HG03439 (cell line): ENCODE measurements at regions not wholly inside any gene's neighbourhood (a gene's known extent, or its start where the extent isn't known, plus 50 kb on each side); places are given as distances from the start of the nearest gene placed in this dataset.
"Not testable (repeated sequence)": the region's sequence is repeated elsewhere in the genome, so short reads cannot be mapped to it uniquely, and the experiment has no call there.

Experiments
- ATAC-seq: cut with Tn5 transposase; IDR thresholded peaks from one replicate; pipeline ENCODE4 v1.9.1; 2021; ENCODE audit warnings: mild to moderate bottlenecking, moderate library complexity; ENCODE audit not compliant: unreplicated experiment

DNA sequence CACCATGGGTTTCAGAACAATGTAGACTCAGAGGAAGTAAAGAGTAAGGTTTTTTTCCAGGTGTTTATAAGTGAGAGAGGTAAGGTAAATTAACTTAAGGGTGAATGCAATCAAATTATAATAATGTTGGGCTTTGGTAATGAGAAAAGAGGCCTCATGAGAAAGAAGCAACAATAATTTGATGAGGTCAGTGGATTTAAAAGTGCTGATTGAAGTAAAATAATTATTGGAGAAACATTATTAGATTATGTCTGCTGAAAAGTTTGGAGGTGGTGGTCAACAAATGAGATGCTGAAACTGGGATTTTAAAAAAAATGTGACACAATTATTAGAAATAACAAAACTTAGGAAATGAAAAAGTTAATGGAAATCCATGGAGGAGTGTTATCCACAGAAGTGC, 187.4 kb upstream of the BRINP3 start:
- no peak for ATAC-seq

DNA sequence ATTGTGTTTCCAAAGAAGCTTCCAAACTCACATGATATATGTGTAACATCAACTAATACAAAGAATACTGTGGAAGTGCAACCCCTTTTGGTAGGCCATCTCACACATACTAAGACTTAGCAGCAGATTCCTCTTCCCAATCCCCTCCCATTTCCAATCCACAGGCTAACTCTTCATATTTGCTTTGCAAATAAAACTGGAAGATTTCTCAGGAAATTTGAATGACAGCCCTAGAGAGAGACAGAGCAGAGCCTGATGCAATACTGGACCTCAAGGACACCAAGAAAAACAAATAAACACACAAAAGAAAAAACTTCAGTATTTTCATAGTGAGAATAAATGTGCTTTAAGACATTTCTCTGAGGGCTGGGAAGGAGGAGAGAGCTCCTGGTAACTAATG, 190.2 kb upstream of the BRINP3 start:
- no peak for ATAC-seq

DNA sequence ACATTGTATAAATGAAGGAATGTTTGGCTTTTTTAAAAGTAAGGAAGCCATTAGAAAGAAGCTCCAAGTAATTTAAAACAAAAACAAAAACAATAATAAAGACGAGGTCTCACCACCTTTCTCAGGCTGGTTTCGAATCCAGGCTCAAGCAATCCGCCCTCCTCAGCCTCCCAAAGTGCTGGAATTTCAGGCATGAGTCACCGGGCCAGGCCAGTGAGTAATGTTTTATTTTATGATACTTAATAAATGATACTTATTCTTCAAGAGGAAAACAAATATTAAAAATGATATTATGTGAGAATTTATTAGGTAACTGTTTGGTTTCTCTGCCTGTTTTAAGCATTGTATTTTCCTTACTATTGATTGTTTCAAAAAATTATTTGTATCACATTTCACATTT, 201.4 kb upstream of the BRINP3 start:
- no peak for ATAC-seq

DNA sequence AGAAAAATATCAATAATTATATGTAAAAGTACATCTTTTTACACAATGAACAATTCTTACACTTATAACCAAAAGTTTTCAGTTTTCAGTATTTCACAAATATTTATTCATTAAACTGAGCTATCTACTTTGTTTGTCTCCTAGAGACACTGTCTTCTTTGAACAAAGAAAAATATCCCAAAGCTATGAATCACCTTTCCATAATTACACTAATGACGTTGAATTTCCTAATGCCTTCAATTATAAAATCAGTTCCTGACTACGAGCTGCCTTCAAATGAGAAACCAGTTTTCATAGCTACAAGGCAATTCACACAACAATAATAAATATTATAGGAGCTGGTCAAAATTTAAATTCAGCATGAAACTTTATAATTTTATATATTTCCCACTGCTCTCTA, 201.8 kb upstream of the BRINP3 start:
- no peak for ATAC-seq

DNA sequence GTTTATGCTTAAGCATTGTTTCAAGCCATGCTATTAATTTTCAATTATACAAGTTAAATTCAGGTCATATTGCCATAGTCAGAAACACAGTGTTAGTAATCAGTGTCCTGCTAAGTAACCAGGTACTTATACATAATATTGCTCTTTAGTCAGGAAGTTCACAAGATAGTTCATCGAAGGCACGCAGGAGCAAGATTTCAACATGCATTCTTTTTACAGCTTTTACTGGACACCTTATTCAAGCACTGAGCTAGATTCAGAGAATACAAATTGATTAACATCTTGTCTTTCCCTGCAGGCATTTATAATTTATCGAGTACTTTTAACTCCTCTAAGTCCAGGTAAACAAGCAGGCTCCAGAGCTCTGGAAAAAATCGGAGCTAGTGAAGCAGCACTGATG, 202.3 kb upstream of the BRINP3 start:
- no peak for ATAC-seq

DNA sequence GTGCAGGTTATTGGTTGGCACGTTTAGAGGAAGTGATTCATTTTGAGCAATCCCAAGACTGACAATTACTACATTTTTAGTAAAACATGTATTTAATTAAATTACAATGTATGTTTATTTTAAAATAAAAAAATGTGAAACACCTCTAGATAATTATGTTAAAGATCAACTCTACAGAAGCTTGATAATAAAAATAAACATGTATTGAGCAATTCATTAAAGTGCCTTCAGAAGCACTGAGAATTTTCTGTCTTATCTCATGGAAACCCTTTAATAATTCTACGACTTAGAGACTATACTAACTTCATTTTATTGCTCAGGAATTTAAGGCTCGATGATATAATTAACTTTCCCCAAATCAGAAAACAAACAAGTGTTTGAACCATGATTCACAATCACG, 208.0 kb upstream of the BRINP3 start:
- no peak for ATAC-seq

DNA sequence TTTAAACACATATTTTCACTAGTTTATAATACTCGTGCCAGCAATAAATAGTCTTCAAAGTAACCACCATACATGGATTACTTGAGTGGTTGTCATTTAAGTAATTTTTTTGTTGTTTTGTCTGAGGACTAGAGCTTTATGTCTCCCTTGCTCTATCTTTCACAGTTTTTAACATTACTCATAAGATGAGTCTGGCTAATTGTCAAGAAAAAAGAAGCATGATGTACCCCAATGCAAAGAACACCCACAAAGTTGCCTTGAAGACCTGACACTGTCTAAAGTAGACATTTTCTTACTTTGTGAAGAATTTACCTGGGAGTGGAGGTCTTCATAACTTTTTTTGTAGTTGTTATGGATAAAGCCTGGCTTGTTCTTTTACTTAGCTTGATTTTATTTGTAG, 210.4 kb upstream of the BRINP3 start:
- ATAC-seq: no peak

DNA sequence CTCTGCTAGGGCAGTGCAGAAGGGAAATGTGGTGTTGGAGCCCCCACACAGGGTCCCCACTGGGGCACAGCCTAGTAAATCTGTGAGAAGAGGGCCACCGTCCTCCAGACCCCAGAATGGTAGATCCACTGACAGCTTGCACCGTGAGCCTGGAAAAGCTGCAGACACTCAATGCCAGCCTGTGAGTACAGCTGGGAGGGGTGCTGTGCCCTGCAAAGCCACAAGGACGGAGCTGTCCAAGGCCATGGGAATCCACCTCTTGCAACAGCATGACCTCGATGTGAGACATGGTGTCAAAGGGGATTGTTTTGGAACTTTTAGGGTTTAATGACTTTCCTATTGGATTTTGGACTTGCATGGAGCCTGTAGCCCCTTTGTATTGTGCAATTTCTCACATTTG, 220.8 kb upstream of the BRINP3 start:
- ATAC-seq: not testable (repeated sequence)

DNA sequence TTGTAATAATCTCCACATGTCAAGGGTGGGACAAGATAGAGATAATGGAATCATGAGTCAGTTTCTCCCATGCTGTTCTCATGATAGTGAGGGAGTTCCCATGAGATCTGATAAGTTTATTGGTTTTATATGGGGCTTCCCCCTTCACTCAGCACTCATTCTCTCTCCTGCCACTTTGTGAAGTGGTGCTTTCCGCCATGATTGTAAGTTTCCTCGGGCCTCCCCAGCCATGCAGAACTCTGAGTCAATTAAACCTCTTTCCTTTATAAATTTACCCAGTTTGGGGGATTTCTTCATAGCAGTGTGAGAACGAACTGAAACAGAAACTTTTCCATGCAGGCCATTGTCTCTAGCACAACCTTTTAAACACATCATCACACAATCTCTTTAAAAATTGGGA, 221.5 kb upstream of the BRINP3 start:
- no peak for ATAC-seq

DNA sequence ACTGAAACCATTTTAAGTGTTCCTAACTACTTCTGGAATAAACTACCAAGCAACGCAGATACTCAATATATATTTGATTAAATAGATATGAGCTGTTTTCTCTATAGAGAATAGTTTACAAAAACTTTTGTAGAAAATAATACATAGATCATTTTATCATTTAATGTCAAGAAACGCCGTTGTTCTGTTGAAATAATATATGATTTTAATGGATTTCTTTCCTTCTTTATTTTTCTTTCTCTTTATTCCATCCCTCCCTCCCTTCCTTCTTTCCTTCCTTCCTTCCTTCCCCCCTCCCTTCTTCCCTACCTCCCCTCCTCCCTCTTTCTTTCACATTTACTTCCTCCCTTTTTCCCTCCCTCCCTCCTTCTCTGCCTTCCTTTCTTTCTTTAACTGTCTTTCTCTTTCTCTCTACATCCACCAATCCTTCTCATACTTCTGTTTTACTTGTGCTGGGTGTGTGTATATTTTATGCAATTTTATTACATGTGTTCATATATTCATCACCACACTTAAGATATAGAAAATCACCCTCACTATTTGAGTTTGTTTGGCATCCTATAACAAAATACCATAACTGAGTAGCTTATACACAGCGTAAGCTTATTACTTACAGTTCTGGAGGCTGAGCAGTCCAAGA, 230.9 kb upstream of the BRINP3 start:
- ATAC-seq: no peak

DNA sequence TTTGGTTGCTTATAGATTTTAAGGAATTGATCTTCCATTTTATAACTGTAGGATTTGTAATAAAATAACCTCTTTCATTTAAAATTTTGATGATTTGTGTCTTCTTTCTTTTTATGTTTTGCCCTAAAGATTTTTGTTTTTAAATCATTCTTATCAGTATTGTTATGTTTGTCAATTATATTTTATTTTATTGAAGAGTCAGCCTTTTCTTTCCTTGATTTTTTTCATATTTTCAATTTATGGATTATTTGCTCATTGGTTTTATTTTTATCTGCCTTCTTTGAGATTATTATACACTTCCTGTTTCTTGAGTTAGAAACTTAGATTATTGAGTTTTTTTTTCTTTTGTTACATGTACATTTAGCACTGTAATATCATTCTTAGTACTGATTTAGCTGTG, 233.4 kb upstream of the BRINP3 start:
- no peak for ATAC-seq

DNA sequence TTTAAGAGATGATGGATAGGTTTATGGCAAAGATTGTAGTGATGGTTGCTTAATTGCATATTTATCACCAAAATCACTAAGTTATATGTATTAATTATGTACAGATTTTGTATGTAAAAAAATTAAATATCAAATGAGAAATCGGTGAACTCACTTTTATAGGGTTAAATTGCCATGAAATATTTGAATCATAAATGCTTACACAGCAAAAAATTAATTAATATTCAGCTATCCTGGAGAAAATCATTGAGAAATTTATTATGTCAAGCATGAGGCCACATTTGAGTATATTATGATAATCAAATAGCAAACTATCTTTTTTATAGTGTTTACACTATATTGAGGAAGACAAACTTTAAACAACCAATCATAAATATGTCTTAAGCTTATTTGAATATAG, 239.4 kb upstream of the BRINP3 start:
- ATAC-seq: no peak

DNA sequence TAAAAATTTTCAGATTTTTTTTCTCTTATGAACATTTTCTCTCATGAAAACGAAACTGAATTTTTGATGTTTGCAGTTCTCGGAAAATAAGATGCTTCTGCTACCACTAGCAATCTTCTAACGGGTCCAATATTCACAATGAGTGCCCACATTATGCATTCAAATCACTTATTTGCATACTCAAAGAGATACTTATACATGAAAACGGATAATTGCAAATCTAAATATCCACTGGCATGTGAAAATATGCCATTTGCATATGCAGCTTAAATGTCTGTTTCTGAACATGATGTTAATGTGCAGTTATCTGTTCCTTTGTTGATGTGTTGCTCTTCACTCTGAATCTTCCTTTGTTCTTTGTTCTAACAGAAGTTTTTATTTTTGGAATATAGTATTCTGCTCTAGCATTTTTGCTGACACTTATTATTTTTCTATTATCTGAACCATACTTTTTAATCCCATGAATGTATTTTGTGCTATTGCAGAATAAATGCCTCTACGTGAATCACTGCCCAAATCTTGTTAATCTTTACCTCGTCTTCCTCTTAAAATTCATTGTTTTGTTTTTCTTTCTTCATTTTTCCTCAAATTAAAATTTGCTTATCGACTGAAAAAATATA, 259.4 kb upstream of the BRINP3 start:
- ATAC-seq: no peak

DNA sequence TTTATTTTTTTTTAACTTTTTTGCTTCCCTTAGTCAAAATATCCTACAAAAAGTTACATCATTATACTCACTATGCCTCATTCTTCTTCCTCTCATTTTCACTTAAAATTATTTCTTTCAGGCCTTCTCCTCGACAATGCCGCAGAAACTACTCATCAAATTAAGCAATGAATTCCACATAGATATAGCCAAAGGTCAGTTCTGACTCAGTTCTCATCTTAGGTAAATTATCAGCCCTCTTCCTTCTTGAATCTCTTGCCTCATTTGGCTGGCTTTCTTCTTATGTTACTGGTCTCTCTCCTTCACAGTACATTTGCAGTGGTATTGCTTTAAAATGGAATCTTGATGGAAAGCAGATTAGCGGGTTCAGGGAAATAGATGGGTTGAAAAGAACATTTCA, 260.7 kb upstream of the BRINP3 start:
- ATAC-seq: no peak

DNA sequence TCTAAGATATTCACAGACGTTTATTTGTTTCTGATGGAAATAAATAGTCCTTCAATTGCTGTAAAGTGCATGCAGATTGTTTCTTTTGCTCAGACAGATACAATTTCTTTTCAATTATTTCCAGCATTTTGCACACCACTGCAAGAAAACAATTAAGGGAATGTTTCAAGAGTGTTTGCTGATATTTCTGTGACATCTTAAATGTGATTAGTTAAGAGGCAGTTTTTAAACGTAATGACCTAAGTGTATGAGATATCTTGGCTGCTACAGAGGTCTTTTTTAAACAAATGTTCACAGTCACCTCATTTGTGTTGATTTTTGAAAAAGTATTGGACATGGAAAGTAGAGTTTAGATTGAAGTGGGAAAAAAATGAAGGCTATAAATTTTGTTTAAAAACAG, 262.3 kb upstream of the BRINP3 start:
- ATAC-seq: no peak

DNA sequence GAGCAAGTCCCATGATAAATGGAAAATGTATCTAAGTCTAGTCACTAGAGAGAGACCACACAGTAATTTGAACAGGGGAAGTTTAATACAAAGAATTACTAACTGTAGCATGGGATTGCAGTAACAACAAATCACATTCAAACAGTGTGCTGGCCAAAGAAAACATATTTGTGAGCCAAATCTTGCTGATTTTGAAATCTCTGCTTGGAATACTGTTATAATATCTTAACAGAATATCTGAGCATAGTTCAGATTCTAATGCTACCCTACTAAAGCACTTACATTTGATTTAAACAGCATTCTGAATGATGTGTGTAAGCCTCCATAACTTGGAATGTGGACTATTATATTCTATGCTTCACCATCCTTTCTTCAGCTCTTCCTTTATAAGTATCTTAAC, 270.0 kb upstream of the BRINP3 start:
- no peak for ATAC-seq

DNA sequence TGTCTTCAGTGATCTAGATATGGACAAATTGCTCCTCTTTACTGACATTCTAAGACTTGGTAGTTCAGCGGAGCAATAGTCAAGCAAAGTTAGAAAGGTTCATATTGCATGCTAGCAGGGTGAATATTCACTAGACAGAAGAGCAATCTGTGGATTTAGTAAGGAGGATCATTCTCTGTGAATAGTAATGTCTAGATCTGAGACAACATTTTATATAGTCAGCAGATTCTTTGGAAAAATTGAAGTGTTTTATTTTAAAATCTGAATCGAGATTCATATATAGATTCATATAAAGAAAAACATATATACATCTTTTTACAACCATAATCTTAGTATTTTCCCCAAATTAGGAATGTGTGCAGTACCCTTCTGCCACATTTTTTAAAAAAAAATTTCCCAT, 274.5 kb upstream of the BRINP3 start:
- no peak for ATAC-seq

DNA sequence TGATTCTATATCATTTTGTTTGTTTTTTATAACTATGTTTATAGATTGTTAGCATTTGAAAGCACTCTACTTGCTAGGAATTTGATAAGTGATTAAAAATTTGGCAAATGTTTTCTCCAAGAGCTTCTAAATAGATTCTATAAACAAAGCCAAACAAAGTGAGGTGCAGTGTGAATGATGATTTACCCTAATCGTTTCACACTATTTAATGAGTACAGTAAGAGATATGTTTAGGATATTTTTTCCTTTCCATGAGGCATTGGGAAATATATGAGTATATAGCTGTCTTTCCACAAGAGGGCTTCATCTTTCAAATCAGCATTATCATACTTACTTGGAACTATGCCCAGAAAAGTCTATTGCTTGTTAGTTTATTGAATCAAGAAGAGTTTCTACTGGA, 277.0 kb upstream of the BRINP3 start:
- ATAC-seq: no peak

DNA sequence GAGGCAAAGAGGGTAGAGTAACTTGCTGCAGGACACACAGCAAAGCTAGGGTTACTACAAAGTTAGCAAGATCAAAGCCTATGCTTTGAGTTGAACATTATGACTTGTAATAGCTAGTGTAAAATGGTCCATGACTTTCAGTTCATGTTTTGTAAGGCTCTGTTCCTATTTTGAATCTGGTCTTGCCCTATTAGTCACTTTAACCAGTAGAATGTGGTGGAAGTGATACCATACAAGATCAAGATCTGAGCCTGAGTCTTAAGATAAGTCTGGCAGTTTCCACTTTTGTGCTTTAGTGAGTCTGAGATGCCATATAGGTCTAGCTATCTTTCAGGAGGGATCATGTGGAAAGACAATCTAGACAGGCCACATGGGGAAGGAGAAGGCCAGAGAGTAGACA, 282.1 kb upstream of the BRINP3 start:
- peak; percentile 60 for ATAC-seq

DNA sequence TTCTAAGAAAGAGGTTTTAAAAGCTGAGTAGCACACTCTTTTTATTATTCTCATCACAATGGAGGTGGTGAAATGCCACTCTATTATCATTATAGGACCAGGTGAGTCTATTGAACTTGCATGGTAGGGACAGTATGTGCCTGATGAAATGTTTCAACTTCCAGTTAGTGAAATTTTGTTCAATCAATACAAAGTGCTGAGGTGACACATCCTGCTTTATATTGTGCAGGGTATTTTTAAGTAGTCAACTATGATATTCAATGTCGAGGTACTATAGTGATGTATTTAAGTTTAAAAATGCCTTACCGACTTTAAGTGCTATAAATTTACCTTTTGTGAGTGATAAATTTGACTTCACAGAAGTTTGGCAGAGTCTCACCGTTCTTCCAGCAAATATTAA, 284.7 kb upstream of the BRINP3 start:
- ATAC-seq: no peak

DNA sequence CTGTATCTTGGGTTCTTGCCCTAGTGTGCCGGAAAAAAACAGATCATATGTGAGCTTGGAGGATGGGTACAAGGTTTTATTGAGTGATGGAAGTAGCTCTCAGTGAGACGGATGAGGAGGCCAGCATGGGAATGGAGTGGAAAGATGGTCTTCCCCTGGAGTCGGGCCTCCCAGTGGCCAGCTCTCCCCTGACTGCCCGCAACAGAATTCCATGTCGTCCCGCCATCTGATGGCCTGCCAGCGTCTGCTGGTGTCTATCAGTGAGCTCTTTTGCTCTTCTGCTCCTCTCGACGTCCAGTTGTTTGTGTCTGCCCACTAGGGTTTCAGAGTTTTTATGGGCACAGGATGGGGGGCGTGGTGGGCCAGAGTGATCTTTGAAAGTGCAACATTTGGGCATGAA, 315.2 kb upstream of the BRINP3 start:
- no peak for ATAC-seq

DNA sequence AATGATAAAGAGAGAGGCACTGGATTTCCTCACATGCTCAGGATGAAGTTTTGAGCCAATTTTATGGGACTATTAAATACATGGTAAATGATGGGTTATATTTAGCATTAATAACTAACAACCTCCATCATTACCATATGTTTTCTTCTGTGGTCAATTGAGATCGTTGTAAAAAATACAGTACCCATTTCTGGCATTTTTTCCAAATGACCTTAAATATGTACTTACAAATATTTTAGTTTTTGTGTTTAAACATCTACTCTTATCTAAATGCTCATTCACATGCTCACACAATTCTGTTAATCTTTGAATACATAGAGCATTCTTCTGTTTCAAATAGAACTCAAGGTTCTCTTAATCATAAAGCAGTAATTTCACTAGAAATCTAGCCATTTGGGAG, 330.0 kb upstream of the BRINP3 start:
- ATAC-seq: no peak

DNA sequence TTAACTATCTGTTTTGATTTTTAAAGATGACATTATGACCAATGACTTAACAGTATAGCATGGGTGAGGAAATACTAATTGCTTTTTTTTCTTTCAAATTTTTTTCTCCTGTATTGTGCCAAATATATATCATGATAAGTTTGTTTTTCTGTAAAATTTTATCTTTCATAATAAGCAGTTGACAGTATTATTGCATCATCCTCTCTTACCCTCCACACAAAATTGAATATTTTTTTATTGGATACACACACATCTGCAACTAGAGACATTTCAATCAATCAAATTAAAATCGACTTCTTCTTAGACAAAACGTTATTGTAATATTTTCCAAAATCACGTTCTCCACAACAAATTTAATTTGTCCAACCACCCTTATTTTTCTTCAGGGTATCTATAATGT, 330.4 kb upstream of the BRINP3 start:
- no peak for ATAC-seq
